ENCODE measurements at regions not wholly inside any gene's neighbourhood (a gene's known extent, or its start where the extent isn't known, plus 50 kb on each side); places are given as distances from the start of the nearest gene placed in this dataset.

- TF ChIP-seq CTCF (IDR thresholded peaks at IDR 0.05) (no peak), POLR2A (IDR thresholded peaks at IDR 0.05) (no peak)
Measured at GRCh38 chr9:87216897-87217455, 269.7 kb upstream of the GAS1 start.
